Fibroblast of villous mesenchyme (primary cell): ENCODE measurements at regions not wholly inside any gene's neighbourhood (a gene's known extent, or its start where the extent isn't known, plus 50 kb on each side); places are given as distances from the start of the nearest gene placed in this dataset.
"Not testable (repeated sequence)": the region's sequence is repeated elsewhere in the genome, so short reads cannot be mapped to it uniquely, and the experiment has no call there.

Source experiments
- DNase-seq: peaks from one replicate; pipeline ENCODE4 v3.0.0-alpha.2; 2010; ENCODE audit warnings: low read depth
- H3K4me3 ChIP-seq: 2 replicates; pipeline ENCODE4 v1.5.1; 2011; ENCODE audit warnings: low read depth, mild to moderate bottlenecking, low read length
- TF ChIP-seq, protein P1 (sequence below): IDR thresholded peaks from 2 replicates; pipeline ENCODE4 v1.5.1; 2012; ENCODE audit warnings: low read depth, mild to moderate bottlenecking, low read length; ENCODE audit not compliant: insufficient read depth

DNA sequence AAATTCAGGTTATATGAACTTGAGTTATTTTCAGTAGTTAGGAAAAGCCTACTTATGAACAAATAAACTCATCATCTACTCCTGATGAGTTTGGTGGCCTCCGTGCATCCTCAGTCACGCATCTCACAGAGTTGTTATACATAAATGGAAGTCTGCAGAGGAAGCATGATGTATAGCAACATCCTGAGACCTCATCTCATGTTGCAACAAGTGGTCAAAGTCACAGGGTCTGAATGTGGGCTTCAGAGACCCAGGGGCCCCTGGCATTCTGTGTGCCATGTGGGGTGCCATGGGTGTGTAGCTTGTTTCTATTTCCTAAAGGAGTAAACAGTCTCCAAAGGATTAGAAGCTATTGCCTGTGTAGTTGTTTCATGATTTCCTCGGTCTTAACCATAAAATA, 216.5 kb downstream of the IRX2 start:
- H3K4me3 ChIP-seq: no peak overlapping the region
- TF ChIP-seq, protein P1, sequence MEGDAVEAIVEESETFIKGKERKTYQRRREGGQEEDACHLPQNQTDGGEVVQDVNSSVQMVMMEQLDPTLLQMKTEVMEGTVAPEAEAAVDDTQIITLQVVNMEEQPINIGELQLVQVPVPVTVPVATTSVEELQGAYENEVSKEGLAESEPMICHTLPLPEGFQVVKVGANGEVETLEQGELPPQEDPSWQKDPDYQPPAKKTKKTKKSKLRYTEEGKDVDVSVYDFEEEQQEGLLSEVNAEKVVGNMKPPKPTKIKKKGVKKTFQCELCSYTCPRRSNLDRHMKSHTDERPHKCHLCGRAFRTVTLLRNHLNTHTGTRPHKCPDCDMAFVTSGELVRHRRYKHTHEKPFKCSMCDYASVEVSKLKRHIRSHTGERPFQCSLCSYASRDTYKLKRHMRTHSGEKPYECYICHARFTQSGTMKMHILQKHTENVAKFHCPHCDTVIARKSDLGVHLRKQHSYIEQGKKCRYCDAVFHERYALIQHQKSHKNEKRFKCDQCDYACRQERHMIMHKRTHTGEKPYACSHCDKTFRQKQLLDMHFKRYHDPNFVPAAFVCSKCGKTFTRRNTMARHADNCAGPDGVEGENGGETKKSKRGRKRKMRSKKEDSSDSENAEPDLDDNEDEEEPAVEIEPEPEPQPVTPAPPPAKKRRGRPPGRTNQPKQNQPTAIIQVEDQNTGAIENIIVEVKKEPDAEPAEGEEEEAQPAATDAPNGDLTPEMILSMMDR: no peak
- DNase-seq: no peak

DNA sequence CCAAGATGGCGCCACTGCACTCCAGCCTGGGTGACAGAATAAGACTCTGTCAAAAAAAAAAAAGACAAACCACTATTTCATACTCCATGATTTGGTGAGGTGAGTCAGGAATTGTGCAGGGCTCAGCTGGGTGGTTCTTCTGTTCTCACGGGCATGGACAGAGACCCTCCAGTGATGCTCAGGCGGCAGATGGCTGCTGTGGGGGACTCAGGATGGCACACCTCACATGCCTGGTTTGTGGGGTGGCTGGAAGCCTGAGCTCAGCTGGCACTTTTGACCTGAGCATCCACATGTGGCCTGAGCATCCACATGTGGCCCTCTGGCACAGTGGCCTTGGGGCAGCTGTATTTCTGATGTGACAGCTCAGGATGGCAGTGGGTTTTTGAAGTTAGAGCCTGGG, 217.2 kb downstream of the IRX2 start:
- no peak overlapping the region for H3K4me3 ChIP-seq
- no peak for DNase-seq
- TF ChIP-seq, protein P1: no peak

DNA sequence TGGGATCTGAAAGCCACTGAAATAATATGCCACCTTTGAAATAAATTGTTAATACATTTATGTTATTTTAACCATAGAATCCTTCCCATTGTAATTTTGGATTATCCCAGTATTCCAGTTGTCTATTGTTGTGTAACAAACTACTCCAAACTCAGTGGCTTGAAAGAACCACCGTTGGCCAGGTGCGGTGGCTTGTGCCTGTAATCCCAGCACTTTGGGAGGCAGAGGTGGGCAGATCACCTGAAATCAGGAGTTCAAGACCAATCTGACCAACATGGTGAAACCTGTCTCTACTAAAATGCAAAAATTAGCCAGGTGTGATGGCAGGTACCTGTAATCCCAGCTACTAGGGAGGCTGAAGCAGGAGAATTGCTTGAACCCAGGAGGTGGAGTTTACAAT, 217.6 kb downstream of the IRX2 start:
- not testable (repeated sequence) for DNase-seq, H3K4me3 ChIP-seq

DNA sequence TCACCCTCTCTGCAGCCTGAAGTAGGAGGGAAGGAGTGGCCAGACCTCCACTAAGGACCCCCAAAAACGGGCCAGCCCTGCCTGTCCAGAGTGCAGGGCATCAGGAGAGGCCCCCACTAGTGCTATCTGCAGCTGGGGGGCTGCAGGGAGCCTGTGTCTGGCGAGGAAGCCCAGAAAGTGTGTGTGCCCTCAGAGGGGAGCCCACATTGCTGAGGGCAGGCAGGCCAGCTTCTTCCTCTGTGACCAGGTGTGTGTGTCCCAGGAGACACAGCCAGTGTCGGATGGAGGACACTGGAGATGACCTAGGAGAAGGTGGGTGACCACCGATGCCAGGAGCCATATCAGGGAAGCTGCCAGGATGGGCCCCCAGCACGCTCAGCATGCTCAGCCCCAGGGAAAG, 218.7 kb downstream of the IRX2 start:
- no peak for DNase-seq
- no peak overlapping the region for H3K4me3 ChIP-seq
- TF ChIP-seq, protein P1: no peak

DNA sequence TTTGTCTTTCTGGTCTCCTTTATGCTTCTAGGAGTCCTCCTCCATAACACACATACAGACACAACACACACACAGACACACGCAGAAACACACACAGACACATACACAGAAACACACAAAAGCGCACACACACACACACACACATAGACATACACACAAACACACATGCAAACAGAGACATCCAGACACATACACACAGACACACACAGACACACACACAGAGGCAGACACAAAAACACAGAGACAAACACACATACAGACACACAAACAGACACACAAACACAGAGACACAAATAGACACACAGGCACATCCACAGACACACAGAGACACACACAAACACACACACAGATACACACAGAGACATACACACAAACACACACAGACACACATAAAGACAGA, 220.2 kb downstream of the IRX2 start:
- TF ChIP-seq, protein P1: no peak
- H3K4me3 ChIP-seq: no peak overlapping the region
- no peak for DNase-seq

DNA sequence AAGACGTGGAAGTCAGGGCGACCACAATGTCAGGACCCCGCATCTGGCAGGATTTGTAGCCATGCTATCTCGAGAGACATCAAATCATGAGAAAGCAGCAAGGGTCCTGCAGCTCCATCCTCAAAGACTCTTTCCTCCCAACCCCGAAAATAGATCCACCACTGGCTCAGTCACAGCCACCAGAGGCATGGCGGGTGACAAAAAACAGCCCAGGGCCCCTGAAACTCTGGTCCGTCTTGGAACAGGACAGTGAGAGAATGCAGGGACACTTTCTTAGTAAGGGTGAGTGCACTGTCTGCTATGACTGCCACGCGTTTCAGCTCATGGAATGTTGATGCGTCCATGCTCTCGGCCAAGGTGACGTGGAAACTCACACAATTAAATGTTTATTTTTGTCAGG, 220.9 kb downstream of the IRX2 start:
- DNase-seq: no peak
- TF ChIP-seq, protein P1: no peak
- H3K4me3 ChIP-seq: no peak overlapping the region

DNA sequence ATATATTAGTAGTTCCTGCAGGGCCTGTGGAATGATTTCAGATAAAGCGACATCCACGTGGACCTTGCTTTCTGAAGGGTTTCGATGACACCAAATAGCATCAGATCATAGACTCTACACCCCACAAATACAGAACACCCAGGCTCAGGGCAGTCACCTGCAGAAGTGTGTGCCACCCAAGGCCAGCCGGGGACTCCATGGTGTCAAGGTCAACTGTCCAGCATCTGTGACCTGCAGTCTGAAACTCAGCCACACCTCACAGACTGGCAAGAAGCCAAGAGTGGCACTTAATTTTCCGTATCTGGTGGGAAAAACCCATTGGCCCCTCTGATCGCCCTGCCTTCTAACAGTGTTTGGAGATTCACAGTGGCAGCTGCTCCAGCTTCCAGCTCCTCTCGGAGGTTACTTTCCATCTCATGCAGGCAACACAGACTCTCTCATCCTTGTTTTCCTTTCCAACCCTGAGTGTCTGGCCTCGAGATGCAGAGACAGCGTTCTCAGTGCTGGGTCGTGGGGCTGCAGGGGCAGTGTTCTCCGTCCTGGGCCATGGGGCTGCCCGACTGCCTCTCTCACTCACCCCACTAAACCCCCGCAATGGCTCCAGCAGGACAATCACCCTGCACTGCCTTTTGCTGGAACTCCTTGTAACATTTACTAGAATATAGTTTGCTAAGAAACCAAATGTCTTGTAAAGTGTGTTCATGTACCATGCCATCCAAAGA, 221.9 kb downstream of the IRX2 start:
- no peak for DNase-seq
- TF ChIP-seq, protein P1: no peak
- H3K4me3 ChIP-seq: no peak overlapping the region
